GM19468 (cell line): ENCODE measurements at regions not wholly inside any gene's neighbourhood (a gene's known extent, or its start where the extent isn't known, plus 50 kb on each side); places are given as distances from the start of the nearest gene placed in this dataset.

Experiments used
- ATAC-seq: cut with Tn5 transposase; IDR thresholded peaks from one replicate; pipeline ENCODE4 v1.9.1; 2021; ENCODE audit warnings: mild to moderate bottlenecking, moderate library complexity, moderate number of reproducible peaks; ENCODE audit not compliant: unreplicated experiment; ENCODE audit errors: extremely low read depth

GRCh38 chr18:27602092-27602491 lies 417.0 kb upstream of the CHST9 start:
- ATAC-seq: no peak

GRCh38 chr18:27600245-27600644 lies 415.1 kb upstream of the CHST9 start:
- ATAC-seq: no peak

GRCh38 chr18:27599202-27599829 lies 414.2 kb upstream of the CHST9 start:
- no peak for ATAC-seq

DNA sequence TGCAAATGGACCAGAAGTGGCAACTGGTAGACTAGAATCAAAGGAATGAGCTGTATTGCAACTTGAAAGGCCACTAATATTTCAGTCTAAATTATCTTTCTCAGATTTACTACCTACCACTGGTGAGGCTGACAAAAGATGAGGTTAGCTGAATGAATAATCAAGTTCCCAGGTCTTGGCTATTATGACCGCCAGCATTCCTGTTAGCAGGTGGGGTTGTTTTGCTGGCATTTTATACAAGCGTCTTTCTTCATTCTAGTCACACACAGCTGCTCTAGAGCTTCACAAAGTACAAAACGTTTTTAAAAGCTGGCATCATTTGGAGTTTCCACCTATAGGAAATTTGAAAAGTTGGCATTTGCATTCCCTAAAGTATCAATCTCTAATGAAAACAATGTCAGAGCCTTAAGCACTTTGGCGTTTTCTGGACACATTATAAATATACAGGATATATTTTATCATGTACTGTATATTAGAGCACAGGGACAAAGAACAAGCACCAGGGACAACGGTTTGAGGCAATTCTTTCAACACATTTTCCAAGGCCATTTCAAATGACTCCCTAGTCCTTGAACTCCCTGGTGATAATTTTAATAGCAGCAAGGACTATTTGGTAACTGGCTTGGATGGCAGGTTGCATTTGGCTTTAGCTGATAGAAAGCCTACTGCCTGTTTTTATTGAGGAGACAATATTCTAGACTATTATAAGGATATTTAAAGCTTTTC lies 410.2 kb upstream of the CHST9 start:
- no peak for ATAC-seq

- ATAC-seq: no peak
Observed at GRCh38 chr18:27585602-27586173, 400.6 kb upstream of the CHST9 start.

- ATAC-seq: no peak
Observed at GRCh38 chr18:27583466-27583865, 398.4 kb upstream of the CHST9 start.

DNA sequence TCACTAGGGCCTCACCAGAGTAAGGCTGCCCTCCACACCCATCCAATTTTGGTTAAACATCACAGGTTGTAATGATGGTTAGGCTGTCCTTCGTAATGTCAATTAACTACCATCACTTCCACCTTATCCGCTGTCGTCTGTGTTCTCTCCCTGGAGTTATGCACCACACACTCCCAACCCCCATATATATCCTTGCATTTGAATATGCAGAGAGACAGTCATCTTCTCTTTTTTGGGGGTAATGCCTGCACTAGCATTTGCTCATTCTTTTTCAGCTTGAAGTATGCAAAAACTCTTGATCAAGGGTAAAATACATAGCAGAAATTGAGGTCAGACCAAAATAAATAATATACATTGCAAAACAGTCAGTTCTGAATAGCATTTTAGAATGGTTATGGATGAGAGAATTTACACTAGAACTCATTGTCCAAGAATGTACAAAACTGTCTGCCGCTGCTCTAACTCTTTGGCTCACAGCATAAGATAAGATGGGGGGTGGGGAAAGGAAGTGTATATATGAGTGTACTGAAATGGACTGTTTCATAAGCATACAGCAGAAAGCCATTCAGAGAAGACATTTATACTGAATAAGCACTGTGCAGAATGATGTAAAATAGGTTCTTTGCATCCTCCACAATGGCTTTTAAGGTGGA lies 397.8 kb upstream of the CHST9 start:
- no peak for ATAC-seq

DNA sequence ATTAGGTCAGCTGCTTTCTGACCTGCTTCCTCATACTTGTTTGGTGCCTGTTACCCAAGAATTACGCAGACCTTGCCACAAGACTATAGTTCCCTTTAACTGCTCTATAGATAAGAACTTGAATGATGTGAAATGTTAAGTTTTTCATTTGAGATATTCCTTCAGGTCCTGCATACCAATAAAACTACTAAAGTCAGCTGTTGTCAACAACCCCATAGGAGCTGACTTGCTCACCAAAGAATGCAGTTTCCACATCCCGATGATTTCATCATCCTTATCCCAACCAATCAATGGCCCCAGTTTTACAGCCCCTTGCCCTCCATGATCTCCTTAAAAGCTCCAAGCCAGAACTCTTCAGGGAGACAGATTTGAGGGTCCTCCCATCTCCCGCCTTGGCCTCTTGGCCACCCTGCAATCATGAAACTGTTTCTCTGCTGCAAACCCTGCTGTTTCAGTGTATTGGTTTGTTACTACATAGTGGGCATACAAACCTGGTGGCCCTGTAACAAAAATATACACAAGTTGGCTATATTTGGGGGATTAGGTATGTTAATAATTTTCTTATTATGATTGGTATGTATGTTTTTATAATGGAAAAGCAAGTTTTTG lies 396.3 kb upstream of the CHST9 start:
- ATAC-seq: no peak

DNA sequence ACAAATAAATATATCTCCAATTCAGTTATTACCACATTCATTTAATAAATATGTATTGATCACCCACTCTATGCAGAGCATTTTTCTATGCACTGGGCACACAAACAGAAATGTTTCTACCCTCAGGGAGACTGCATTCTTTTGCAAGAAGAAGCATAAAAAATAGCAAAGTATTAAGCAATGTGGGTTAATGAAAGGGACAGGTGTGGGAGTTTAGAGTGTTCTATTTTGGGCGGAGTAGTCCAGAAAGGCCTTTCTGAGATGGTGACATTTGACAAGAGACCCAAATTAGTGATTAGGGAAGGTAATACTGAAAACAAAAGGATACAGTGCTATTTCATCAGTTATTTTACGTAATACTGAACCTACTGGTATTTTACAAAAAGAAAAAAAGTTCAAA lies 394.3 kb upstream of the CHST9 start:
- ATAC-seq: no peak

GRCh38 chr18:27577752-27578151 lies 392.6 kb upstream of the CHST9 start:
- no peak for ATAC-seq

GRCh38 chr18:27577265-27577664 lies 392.2 kb upstream of the CHST9 start:
- no peak for ATAC-seq

DNA sequence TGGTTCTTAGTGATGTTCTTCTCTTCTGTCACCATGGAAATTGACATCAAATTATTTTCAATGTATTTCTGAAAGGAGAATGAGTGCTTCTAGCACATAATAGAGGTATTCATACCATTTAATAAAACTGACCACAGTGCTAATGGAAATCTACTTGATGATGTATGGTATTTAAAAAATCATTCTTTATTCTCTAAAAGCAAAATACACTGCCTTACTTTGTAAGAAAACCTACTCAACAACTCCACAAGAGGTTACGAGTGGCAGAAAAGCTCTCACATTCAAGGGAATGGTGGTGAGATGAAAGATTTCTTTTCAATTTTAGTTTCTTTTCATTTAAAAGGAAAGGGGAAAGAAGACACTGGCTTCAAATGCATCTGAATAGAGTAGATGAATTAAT lies 382.3 kb upstream of the CHST9 start:
- ATAC-seq: no peak

GRCh38 chr18:27564066-27564465 lies 379.0 kb upstream of the CHST9 start:
- no peak for ATAC-seq

- ATAC-seq: no peak
Observed at GRCh38 chr18:27558388-27559155, 373.5 kb upstream of the CHST9 start.

DNA sequence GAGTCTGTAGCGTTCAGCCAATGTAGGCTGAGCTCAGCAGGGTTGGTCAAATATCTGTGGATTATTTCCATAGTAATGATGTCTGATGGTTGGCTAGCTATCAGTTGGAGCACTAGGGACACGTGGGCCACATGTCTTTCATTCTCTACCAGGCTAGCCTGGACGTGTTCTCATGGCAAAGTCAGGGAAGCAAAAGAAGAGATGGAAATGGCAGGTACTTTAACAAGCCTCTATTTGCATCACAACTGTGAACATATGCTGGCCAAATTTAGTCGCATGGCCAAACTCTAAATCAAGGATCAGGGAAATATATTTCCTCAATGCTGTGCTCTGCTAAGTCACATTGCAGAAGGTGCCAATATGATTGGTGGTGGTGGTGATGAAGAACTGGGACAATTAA lies 371.6 kb upstream of the CHST9 start:
- ATAC-seq: no peak

GRCh38 chr18:27549335-27550039 lies 364.4 kb upstream of the CHST9 start:
- ATAC-seq: no peak

DNA sequence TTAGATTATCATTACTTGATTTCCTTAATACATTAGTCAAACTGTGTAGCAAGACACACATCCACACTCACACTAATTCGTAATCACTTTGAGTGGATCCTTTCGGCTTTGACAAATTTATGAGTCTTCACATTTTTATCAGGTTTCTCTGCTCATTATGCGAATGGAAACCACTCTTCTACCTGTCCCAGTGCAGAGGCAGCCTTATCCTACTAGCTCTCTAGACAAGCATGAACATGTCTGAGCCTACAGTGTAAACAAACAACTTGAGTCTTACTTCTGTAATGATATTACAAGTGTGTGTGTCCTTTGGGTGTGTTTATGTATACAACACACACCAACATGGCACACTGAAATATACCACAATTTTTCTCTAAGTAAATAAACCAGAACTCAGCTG lies 361.9 kb upstream of the CHST9 start:
- no peak for ATAC-seq

- ATAC-seq: no peak
Observed at GRCh38 chr18:27544206-27544605, 359.1 kb upstream of the CHST9 start.

DNA sequence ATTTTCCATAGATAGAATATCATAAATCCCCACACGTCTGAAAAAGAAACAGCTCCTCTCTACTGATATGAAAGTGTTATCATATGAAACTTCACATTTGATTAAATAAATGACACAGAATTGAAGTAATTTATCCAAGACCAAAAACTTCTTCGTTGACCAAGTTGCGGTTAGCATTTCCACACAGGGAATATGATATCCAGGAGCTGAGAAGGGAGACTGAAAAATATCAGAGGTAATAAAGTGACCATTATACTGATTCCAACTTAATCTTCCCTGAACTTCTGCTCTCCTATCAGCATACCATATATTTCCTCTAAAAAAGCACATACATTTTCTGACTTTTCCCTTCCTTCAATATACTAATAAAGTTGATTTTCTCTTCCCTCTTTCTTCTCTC lies 356.2 kb upstream of the CHST9 start:
- ATAC-seq: no peak

GRCh38 chr18:27540111-27540510 lies 355.0 kb upstream of the CHST9 start:
- no peak for ATAC-seq
